GM21447 (cell line): ENCODE measurements at regions not wholly inside any gene's neighbourhood (a gene's known extent, or its start where the extent isn't known, plus 50 kb on each side); places are given as distances from the start of the nearest gene placed in this dataset.
"Not testable (repeated sequence)": the region's sequence is repeated elsewhere in the genome, so short reads cannot be mapped to it uniquely, and the experiment has no call there.

Experiments
- ATAC-seq: cut with Tn5 transposase; IDR thresholded peaks from one replicate; pipeline ENCODE4 v1.9.1; 2021; ENCODE audit not compliant: unreplicated experiment

DNA sequence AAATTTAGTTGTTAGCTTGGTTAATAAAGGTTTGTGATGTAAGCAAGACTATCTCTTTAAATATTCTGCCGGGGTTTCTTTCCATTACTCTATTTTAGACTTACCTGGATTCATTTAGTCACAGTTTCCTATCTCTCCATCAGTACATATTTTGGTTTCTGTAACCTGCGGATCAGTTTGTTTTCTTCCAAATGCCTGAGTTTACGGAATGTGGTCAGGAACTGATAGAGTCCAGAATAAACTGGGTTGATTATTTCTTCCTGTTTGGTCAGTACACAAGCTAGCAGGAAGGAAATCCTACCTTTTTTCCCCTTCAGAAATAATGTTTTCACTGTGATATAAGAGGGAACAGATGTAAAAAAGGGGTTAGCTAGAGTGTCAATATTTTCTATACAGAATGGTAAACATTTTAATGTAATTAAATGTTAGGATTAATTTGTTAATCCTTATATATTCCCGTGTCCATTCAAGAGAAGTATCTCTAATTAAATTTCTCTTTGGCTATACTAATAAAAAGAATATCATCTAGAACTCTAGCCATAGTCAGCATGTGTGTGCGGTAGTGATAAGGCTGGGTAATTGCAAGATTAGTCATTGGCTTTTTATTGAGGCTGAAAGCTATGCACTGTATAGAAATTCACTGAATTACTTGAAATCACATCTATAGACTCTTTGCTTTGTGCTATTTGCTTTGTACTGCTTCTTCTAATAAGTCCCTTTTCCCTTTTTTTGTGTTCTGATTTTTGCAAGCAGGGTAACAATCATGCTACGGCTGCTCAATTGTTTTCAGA is 144.7 kb upstream of the ADGRL4 start:
- no peak for ATAC-seq

DNA sequence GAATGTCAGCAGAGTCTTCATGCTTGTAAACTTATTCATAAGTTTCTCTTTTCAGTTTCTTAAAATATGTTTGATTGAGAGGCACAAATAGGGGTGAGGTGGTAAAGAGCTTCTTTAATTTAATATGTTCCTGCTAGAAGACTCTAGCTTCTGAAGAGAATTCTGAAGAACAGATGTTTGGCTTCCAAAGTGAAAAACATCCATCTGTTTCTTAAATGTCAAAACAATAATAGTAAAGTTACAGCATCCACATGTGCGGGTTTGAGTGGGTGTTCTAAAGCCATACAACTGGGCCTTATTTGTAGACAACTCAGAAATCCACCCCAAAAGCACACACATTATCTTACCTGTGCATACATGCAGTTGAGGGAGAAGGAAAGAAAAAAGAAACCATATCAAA is 144.0 kb upstream of the ADGRL4 start:
- no peak for ATAC-seq

DNA sequence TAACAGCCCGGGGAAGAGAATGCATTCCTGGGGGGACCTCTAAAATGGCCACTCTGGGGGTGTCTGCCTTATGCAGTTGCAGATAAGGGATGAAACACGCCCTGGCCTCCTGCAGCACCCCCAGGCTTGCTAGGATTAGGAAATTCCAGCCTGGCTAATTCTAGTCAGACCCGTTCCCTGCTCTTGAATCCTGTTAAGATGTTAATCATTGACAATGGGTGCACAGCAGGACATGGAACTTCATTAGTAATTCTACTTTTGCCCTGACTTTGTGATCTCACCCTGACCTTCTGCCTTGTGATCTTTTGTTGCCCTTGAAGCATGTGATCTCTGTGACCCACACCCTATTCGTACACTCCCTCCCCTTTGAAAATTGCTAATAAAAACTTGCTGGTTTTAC is 131.7 kb upstream of the ADGRL4 start:
- ATAC-seq = not testable (repeated sequence)

DNA sequence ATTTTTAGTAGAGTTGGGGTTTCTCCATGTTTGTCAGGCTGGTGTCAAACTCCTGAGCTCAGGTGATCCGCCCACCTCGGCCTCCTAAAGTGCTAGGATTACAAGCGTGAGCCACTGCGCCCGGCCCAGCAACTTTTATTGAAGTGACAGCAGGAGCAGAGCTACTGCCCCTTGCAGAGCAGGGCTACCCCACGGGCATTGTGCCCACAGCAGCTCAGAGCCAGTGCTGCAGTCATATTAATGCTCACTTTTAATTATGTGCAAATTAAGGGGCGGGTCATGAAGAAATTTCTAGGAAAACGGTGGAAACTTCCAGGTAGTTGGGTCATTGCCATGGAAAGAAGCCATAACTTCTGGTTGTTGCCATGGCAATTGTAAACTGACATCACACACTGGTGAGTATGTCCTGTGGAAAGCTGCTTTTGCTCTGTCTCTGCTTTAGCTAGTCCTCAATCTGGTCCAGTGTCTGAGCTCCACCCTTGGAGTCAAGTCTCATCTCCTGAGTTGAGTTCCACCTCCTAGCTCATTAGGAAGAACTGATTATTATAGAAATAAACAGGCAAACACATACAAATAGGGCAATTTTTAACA is 127.3 kb upstream of the ADGRL4 start:
- ATAC-seq = no peak

DNA sequence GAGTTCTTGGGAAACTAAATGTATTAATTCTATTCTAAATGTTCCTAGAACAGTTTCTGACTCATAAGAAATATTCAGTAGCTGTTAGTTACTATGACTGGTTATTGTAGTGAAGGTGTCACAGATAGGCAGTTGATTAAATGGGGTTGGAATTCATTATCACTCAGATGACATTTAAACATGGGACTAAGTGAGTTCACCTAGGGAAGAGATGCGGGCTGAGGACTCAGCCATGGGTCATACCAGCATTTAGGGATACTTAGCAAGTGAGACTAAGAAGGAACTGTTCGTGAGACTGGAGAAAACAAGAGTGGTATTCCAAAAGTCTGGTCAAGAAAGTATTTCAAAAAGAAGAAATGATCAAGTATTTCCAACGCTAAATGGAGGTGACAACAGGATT is 125.1 kb upstream of the ADGRL4 start:
- no peak for ATAC-seq

DNA sequence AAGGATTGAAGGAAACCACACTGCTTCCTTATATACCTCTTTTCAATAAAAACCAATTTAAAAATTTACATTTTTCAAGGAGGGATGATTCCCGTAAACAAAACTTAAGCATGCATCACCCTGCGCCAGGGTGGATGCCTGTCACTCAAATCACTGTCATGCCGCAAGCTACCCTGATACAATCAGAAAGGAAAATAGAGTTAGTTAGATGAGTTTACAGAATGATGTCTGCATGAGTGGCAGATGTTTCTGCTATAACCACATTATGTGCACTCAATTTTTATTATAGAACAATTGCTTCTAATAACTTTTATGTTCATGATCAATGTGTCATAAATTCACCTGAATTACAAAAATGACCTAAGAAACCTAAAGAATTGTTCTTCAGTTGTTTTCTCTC is 123.4 kb upstream of the ADGRL4 start:
- ATAC-seq = no peak

DNA sequence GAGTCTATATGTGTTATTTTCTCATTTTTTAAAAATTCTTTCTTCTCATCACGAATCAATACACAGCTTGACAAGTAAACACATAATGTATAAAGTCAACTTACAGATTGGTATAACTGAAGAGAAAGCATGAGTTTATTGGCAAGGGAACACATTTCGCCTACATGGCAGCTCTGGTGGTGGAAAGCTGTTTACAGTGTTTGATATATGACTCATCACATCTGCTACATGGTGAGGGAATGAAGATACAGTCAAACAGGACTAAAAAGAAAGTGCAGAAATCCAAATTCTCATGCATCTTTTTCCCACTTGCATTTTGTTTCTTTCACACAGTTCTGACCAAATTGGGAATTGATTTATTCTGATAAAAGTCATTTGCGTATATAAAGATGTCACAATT is 122.2 kb upstream of the ADGRL4 start:
- no peak for ATAC-seq

DNA sequence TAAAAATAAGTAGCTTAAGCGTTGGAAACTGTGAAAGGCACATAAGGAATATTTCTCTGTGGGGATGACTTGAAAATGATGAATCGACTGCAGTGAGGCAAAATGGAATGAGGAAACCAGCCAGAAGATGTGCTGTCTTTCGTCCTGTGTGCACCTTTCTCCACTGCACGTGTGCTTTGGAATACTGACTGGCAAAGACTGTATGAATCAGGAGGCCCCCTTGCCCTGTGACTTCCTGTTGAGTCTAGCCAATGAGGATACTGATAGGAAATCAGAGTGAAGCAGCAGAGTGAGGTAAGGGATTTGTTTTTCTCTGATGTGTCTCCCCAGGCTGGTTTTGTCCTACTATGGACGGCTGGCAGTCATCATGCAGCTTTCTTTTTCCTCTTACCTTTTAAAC is 118.2 kb upstream of the ADGRL4 start:
- no peak for ATAC-seq

DNA sequence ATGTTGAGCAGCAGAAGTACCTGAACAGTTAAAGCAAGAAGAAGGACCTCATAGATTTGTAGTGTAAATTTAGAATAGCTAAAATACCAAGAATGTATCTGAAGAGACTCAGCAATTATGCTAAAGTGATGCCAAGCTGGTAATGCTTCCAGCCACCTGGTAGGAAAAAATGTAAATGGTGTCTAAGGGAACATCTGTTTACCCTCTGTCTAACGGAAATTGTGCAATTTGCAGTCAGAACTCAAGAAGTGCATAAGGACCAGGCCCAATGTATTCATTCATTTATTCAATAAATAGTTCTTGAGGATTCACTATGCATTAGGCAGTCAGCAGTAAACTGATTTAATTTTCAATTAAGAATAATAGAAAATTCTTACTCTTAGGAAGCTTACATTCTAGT is 116.0 kb upstream of the ADGRL4 start:
- no peak for ATAC-seq

DNA sequence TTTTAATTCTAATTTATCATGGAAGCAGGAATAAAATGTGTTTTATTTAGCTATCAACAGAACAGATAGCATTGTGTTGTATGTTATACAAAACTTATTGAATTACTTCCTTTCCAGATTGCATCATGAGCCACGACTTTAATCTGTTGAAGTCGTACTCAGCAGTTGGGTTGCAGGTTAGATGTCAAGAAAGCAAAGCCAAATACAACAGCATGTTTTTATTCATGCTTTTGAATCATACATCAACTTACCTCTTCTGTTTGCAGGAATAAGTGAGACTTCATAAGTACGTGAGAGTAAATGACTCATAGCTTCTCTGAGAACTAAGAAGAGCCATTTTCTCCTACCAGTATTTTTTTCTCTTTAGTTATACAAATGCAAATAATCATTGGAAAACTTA is 110.8 kb upstream of the ADGRL4 start:
- no peak for ATAC-seq

DNA sequence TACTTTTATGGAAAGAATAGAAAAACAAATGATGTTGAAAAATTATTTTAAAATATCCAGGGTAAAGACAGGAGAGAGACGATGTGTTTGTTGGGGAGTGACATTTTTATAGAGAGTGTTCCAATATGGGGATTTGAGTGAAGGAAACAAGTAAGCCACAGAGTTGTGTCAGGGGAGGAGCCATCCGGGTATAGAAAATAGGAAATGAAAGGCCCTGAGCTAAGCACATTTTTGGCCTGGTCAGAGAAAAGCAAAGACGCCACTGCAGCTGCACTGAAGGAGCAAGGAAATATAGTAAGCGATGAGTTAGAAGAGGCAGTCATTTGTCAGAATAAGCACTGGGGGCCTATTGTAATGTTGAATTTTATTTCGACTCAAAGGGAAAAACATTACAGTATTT is 107.3 kb upstream of the ADGRL4 start:
- ATAC-seq = no peak

DNA sequence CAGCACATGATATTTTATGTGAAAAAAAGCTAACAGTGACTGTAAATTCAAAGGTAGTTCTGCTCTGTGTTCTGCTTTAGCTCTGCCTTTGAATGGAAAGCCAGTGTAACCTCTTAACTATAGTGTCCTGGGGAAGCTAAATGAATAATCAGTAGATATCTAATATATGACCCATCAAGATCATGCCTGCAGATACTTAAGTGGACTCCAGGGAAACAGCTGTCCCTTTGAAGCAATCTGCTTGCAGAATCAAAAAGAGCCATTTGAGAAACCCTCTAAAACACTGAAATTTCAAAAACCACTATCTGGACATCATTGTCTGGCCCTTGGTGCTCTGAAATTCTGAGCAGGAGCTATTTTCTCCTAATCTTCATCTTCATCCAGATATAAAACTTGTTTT is 104.2 kb upstream of the ADGRL4 start:
- no peak for ATAC-seq

DNA sequence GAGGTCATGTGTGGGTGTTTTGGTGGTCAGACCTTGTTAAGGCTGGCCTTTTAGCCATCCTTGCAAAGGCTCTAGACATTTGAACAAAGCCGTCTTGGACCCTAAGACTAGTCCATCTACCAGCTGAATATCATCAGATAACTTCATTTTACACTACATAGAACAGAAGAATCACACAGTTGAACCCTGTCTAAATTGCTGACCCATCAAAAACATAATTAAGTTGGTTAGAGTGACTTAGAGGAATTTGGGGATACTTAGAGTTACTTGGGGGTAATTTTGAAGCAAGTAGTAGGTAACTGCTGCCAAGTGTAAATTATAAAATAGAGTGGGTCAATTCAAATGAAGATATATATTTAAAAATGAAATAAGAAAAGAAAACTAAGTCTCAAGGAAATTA is 102.9 kb upstream of the ADGRL4 start:
- ATAC-seq = no peak

DNA sequence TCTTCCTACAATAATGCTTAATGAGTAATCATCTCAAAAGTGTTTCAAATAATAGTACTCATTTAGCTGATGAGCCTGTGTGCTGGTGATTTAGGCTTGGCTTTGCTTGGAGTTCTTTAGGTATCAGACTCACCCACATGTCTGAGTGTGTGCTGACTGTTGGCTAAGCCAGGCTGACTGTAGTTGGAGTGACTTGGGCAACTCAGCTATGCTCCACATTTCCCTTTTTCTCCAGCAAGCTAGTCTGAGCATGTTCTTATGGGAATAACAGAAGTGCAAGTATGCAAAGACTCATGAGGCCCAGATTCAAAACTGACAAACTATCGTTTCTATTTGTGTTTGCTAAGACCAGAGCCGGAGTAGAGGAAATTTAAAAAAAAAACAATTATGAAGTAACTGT is 99.0 kb upstream of the ADGRL4 start:
- ATAC-seq = no peak

DNA sequence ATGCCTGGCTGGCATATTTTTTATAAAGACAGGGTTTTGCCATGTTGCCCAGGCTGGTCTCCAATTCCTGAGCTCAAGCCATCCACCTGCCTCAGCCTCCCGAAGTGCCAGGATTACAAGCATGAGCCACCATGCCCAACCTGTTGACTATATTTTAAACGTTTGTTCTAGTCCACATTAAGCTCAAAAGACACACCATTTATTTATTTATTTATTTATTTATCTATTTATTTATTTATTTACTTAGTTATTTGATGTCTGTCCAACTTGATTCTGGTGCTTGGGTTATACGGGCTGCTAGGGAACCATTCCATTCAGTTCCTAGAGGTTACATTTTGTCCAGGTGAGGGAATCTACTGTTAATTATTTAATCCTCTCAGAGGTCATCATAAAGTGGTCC is 98.1 kb upstream of the ADGRL4 start:
- no peak for ATAC-seq

DNA sequence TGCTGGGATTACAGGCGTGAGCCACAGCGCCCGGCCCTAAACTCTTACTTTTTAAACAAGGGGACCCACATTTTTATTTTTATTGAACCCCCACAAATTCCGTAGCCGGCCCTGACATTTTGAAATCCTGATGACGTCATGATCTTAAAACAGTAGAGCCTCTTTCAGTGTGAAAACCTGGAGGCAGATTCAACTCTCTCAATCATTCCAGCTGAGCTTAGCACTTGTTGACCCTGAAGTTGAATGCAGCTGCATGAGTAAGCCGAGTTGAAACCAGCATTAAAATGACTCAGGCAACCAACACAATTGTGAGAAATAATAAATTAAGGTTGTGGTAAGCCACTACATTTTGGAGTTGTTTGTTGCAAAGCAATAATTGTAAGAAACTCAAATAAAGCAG is 93.9 kb upstream of the ADGRL4 start:
- no peak for ATAC-seq

DNA sequence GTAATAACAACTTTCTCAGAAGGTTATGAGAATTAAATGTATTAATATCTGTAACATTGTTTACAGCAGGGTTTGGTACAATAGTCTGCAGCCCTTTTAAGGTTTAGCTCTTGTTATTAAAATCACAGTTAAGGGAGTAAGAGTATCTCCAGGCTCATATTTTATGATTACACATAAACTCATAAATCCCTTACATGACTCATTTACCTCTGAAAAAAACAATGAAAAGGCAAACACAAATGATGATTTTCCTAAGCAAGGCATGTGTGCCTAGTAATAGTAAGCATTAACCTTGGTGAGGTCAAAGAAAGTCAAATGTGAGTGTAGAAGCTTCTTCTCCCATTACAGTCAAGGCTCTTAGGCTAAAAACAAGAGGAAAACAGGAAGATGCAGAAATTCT is 84.5 kb upstream of the ADGRL4 start:
- no peak for ATAC-seq

DNA sequence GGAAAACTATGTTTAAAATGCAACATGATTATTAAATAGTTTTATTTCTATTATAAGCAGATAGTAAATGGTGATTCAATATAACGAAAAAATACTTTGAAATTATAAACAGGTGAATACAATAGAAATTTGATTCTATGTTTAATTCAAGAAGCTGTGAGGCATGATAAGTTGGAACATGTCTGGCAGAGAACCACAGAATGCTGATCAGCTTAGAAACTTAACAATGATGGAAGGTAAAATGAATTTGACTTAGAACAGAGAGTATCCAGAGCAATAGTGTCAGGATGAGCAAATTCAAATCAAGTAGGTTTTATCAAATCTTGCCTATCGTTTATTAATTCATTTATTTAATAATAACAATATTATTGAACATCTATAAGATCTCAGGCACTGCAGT is 83.4 kb upstream of the ADGRL4 start:
- no peak for ATAC-seq

DNA sequence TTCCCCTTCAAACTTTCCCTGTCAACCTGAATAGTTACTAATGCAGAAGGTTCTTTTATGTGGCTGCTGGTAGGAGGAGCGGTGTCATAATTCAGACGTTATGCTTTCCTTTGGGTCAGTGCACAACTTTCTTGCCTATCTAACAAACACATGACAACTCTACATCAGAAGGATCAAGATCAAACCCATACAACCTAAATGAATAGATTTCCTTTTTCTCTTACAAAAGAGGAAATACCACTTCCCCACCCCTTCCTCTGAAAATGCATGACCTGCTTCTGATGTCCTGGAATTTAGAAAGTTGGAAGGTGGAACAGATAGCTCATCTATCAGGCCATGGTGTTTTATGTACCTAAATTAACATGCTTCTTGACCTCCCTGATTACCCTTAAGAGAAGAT is 75.7 kb upstream of the ADGRL4 start:
- no peak for ATAC-seq

DNA sequence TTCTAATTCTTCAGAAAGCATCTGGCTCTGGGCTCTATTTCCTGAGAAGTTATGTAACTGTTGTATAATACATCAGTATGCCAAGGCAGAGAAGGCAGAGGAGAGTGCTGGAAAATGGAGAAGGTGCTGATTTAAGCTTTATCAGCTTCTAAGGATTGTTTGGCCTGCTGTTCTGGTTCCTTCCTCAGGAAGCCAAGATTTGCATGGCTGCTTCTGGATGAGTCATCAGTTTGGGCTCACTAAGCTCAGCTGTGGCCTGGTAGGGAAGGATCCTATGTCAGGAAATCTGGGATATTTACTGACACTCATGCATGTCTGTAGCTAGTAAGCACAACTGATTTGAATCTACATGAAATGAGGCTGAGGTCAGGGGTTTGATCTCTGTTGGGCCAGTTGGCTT is 73.2 kb upstream of the ADGRL4 start:
- ATAC-seq = peak; percentile 48

DNA sequence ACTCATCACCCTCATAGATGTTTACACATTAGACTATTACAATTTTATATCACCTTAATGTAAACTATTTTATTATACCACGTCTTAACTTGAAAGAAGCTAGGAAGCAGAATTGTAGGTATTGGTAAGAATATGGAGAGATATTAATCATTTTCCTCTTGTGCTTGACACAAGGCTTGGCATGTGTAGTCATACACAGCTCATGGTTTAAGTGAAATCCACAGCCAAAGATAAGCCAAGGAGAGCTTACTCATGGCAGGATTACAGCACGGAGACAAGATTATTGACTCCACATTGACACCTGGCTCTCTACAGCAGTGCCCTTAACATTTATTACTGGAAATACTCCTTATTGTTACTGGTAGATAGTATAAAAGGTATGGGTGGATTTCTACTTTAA is 68.4 kb upstream of the ADGRL4 start:
- no peak for ATAC-seq

DNA sequence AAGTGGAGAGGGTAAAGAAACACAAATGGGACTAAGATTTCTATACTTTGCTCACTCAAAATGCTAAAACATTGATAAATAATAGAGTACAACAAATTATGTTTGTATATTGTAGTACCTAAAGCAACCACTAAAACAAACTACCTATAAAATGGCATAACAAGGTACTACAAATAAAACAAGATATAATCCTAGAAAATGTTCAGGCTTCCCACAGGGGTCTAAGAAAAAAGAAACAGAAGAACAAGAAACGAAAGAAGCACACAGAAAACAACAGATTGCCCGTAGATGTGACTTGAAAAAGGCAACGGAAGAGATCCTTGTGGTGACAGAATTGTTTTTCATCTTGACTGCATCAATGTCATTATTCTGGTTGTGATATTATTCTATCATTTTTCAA is 63.3 kb upstream of the ADGRL4 start:
- ATAC-seq = no peak

DNA sequence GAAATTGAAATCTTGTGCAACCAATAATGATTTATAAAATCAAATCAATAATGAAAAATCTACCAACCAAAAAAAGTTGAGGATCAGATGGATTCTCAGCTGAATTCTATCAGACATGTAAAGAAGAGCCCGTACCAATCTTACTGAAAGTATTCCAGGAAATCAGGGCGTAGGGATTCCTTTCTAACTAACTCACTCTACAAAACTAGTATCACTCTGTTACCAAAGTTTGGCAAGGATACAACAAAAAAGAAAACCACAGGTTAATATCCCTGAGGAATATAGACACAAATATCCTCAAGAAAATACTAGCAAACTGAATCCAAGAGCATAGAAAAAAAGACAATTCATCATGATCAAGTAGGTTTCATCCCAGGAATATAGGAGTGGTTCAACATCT is 52.8 kb upstream of the ADGRL4 start:
- no peak for ATAC-seq
